CD4-positive, alpha-beta T cell (primary cell): ENCODE measurements at regions not wholly inside any gene's neighbourhood (a gene's known extent, or its start where the extent isn't known, plus 50 kb on each side); places are given as distances from the start of the nearest gene placed in this dataset.
"Not testable (repeated sequence)": the region's sequence is repeated elsewhere in the genome, so short reads cannot be mapped to it uniquely, and the experiment has no call there.

Experiments used
- ATAC-seq: fragments of 200-7000 bp; cut with Tn5 transposase; one replicate; pipeline ENCODE4 v1.10.0; 2022; ENCODE audit warnings: mild to moderate bottlenecking; ENCODE audit not compliant: poor library complexity
- CTCF ChIA-PET: fragments of 350-600 bp; sonication (Branson Sonifier 250); formaldehyde crosslinking; loops from one replicate; lab custom pipeline; 2021; ENCODE audit warnings: antibody characterized with exemption, inconsistent platforms; lab: Charles Lee
- POLR2A ChIA-PET: fragments of 350-600 bp; sonication (Branson Sonifier 250); formaldehyde crosslinking; loops from one replicate; lab custom pipeline; 2021; ENCODE audit warnings: antibody characterized with exemption, inconsistent platforms; lab: Charles Lee
- DNase-seq, 14 experiments: peaks; one replicate each; pipeline ENCODE4 v3.0.0-alpha.2; 2013 to 2020; ENCODE audit warnings: mixed read lengths in 2 of 14
- H3K27ac ChIP-seq, 2 donors: one replicate each; pipeline versions ENCODE4 v1.5.1 to v1.7.0; 2013; ENCODE audit warnings: low read length in 2 of 2, low read depth in 1 of 2, mild to moderate bottlenecking in 1 of 2
- H3K27me3 ChIP-seq, 2 experiments: 1 replicate in 1 of 2; 2 replicates in 1 of 2; pipeline versions ENCODE4 v1.6.1 to v1.7.0; 2013; ENCODE audit warnings: low read length in 2 of 2, control low read depth in 1 of 2, mild to moderate bottlenecking in 1 of 2, moderate library complexity in 1 of 2; ENCODE audit not compliant: insufficient read depth in 2 of 2, control insufficient read depth in 1 of 2
- H3K36me3 ChIP-seq: one replicate; pipeline ENCODE4 v1.6.1; 2013; ENCODE audit warnings: low read length, control low read depth; ENCODE audit not compliant: insufficient read depth
- H3K4me1 ChIP-seq: one replicate; pipeline ENCODE4 v1.6.1; 2013; ENCODE audit warnings: low read length, control low read depth; ENCODE audit not compliant: insufficient read depth
- H3K4me3 ChIP-seq: one replicate; pipeline ENCODE4 v1.5.1; 2013; ENCODE audit warnings: mild to moderate bottlenecking, low read length, moderate library complexity
- H3K9me3 ChIP-seq, 2 experiments: 1 replicate in 1 of 2; 2 replicates in 1 of 2; pipeline versions ENCODE4 v1.6.1 to v1.7.0; 2013; ENCODE audit warnings: low read length in 2 of 2, mild to moderate bottlenecking in 2 of 2, control low read depth in 1 of 2, moderate library complexity in 1 of 2; ENCODE audit not compliant: control insufficient read depth in 1 of 2, insufficient read depth in 1 of 2
- H3K27ac Mint-ChIP-seq: one replicate; pipeline ENCODE4 v1.8.0; 2020; ENCODE audit warnings: mixed read lengths
- H3K27me3 Mint-ChIP-seq: one replicate; pipeline ENCODE4 v1.8.0; 2021; ENCODE audit warnings: mixed read lengths
- H3K36me3 Mint-ChIP-seq: one replicate; pipeline ENCODE4 v1.8.0; 2021; ENCODE audit warnings: low read depth, mixed read lengths
- H3K4me1 Mint-ChIP-seq: one replicate; pipeline ENCODE4 v1.8.0; 2021; ENCODE audit warnings: low read depth, mixed read lengths
- H3K4me3 Mint-ChIP-seq: one replicate; pipeline ENCODE4 v1.8.0; 2020; ENCODE audit warnings: mild to moderate bottlenecking, mixed read lengths
- H3K9me3 Mint-ChIP-seq: one replicate; pipeline ENCODE4 v1.8.0; 2020; ENCODE audit warnings: mixed read lengths
- intact Hi-C, 2 experiments: fragments of 100-400 bp; cut with DNase I in 1 of 2; cut with micrococcal nuclease in 1 of 2; formaldehyde crosslinking; loops; one replicate each; pipeline versions ENCODE4 v1.15.1 to v1.9.0; 2023 to 2025; cut with DNase I, micrococcal nuclease
- TF ChIP-seq, protein P1 (sequence below): fragments of 200-600 bp; IDR thresholded peaks from one replicate; pipeline ENCODE4 v1.8.0; 2022; ENCODE audit warnings: antibody characterized with exemption, mild to moderate bottlenecking

- no peaks in the 10 kb centered on the region for H3K36me3 ChIP-seq
- ATAC-seq = no peak
- peaks cover 4% of the 10 kb centered on the region for H3K9me3 Mint-ChIP-seq
- ChIA-PET CTCF (no interaction called here), POLR2A (no interaction called here)
- H3K4me1 Mint-ChIP-seq = no peaks in the 10 kb centered on the region
- no peak overlapping the region for H3K4me3 ChIP-seq
- peaks cover 9% of the 10 kb centered on the region for H3K27me3 Mint-ChIP-seq
- no peaks in the 10 kb centered on the region for H3K36me3 Mint-ChIP-seq
- H3K4me1 ChIP-seq = no peaks in the 10 kb centered on the region
- H3K4me3 Mint-ChIP-seq = no peak overlapping the region
- no peak overlapping the region for H3K27ac Mint-ChIP-seq
- intact Hi-C loops = no loop called here
- TF ChIP-seq, protein P1, sequence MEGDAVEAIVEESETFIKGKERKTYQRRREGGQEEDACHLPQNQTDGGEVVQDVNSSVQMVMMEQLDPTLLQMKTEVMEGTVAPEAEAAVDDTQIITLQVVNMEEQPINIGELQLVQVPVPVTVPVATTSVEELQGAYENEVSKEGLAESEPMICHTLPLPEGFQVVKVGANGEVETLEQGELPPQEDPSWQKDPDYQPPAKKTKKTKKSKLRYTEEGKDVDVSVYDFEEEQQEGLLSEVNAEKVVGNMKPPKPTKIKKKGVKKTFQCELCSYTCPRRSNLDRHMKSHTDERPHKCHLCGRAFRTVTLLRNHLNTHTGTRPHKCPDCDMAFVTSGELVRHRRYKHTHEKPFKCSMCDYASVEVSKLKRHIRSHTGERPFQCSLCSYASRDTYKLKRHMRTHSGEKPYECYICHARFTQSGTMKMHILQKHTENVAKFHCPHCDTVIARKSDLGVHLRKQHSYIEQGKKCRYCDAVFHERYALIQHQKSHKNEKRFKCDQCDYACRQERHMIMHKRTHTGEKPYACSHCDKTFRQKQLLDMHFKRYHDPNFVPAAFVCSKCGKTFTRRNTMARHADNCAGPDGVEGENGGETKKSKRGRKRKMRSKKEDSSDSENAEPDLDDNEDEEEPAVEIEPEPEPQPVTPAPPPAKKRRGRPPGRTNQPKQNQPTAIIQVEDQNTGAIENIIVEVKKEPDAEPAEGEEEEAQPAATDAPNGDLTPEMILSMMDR = no peak
- peaks cover 3 to 6% of the 10 kb centered on the region in 2 experiments for H3K27me3 ChIP-seq
- DNase-seq = no peak
- peaks cover 0 to 7% of the 10 kb centered on the region in 2 experiments for H3K9me3 ChIP-seq
- H3K27ac ChIP-seq = no peak overlapping the region
These were observed 136.7 kb downstream of the MACROH2A1 start for GRCh38 chr5:135262364-135262763.

GRCh38 chr5:135260108-135260507 is 138.9 kb downstream of the MACROH2A1 start:
- H3K9me3 ChIP-seq, H3K27me3 ChIP-seq, H3K27ac Mint-ChIP-seq, ATAC-seq, H3K4me1 Mint-ChIP-seq, intact Hi-C loops, POLR2A ChIA-PET, H3K36me3 Mint-ChIP-seq, CTCF ChIA-PET, H3K36me3 ChIP-seq, DNase-seq, H3K4me3 ChIP-seq, H3K27ac ChIP-seq, H3K4me3 Mint-ChIP-seq, H3K4me1 ChIP-seq, H3K9me3 Mint-ChIP-seq: not testable (repeated sequence)
- H3K27me3 Mint-ChIP-seq = peaks cover 11% of the 10 kb centered on the region

DNA sequence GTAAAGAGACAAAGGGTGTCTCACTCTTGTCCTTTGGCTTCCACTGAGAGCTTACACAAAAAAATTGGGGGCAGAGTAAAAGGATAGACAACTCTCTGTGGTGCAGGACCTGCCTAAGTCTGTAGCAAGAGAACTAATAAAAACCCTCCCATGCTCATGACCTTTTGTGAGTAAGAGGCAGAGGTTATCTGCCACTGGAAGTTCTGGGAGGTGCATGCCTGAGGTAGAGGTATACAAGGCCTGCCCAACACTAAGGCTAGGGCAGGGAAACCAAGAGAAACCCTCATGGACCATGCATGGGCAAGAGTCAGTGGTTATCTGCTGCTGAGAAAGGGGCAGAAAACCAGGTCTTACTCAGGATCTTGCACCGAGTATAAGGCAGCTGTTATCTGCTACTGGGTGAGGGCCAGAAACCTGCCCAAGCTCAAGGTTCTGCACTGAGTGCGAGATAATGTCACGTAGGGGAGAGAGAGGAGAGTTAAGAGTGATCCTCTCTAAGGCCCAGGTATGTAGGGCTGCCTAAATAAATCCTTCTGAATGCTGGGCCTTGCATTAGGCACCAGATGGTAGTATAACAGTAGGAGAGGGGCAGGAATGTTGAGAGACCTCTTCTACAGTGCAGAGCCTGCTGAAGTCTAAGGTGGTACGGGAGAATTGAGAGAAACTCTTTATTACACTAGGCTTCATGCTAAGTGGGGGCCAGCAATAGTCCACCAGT is 143.4 kb downstream of the MACROH2A1 start:
- Histone ChIP-seq H3K27ac (no peak overlapping the region), H3K9me3 (no peaks in the 10 kb centered on the region), H3K4me1 (no peaks in the 10 kb centered on the region), H3K4me3 (no peak overlapping the region), H3K27me3 (peaks cover 0 to 5% of the 10 kb centered on the region in 2 experiments), H3K36me3 (no peaks in the 10 kb centered on the region)
- ATAC-seq = no peak
- ChIA-PET CTCF (no interaction called here), POLR2A (no interaction called here)
- intact Hi-C loops = no loop called here
- DNase-seq = no peak
- H3K4me3 Mint-ChIP-seq = no peak overlapping the region
- TF ChIP-seq, protein P1 = no peak
- peaks cover 5% of the 10 kb centered on the region for H3K27me3 Mint-ChIP-seq
- H3K4me1 Mint-ChIP-seq = no peaks in the 10 kb centered on the region
- peaks cover 4% of the 10 kb centered on the region for H3K9me3 Mint-ChIP-seq
- no peaks in the 10 kb centered on the region for H3K36me3 Mint-ChIP-seq
- H3K27ac Mint-ChIP-seq = no peak overlapping the region

DNA sequence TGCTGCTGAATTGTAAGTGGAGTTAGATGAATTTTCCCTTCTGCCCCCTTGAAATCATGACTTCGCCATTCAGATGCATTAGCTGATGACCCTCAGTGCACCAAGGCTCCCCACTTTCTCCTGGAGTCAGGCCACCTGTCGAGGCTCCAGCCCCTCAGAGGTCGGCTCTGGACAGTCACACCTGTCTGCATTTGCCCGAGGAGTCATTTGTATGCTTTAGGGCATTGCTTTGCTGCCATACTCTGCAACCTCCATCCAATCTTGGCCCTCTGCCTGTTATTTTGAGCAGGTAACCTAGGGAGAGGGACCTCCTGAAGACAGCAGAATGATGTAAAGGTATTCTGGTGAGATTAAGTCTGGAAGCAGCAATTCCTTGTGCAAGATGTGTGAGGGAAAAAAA is 144.8 kb downstream of the MACROH2A1 start:
- CTCF ChIA-PET = no interaction called here
- H3K9me3 ChIP-seq = no peaks in the 10 kb centered on the region
- no peaks in the 10 kb centered on the region for H3K4me1 Mint-ChIP-seq
- intact Hi-C loops = no loop called here
- H3K9me3 Mint-ChIP-seq = no peaks in the 10 kb centered on the region
- ATAC-seq (no peak), DNase-seq (no peak)
- H3K27me3 ChIP-seq = peaks cover 0 to 5% of the 10 kb centered on the region in 2 experiments
- no peak overlapping the region for H3K4me3 Mint-ChIP-seq
- H3K27ac Mint-ChIP-seq = no peak overlapping the region
- no peaks in the 10 kb centered on the region for H3K4me1 ChIP-seq
- no peaks in the 10 kb centered on the region for H3K36me3 ChIP-seq
- TF ChIP-seq, protein P1 = no peak
- H3K4me3 ChIP-seq = no peak overlapping the region
- H3K36me3 Mint-ChIP-seq = no peaks in the 10 kb centered on the region
- peaks cover 5% of the 10 kb centered on the region for H3K27me3 Mint-ChIP-seq
- no peak overlapping the region for H3K27ac ChIP-seq
- POLR2A ChIA-PET = no interaction called here
